CD4-positive, alpha-beta T cell (primary cell): ENCODE measurements at regions not wholly inside any gene's neighbourhood (a gene's known extent, or its start where the extent isn't known, plus 50 kb on each side); places are given as distances from the start of the nearest gene placed in this dataset.

Experiments used
- ATAC-seq: fragments of 200-7000 bp; cut with Tn5 transposase; one replicate; pipeline ENCODE4 v1.10.0; 2022; ENCODE audit warnings: mild to moderate bottlenecking; ENCODE audit not compliant: poor library complexity
- CTCF ChIA-PET: fragments of 350-600 bp; sonication (Branson Sonifier 250); formaldehyde crosslinking; loops from one replicate; lab custom pipeline; 2021; ENCODE audit warnings: antibody characterized with exemption, inconsistent platforms; lab: Charles Lee
- POLR2A ChIA-PET: fragments of 350-600 bp; sonication (Branson Sonifier 250); formaldehyde crosslinking; loops from one replicate; lab custom pipeline; 2021; ENCODE audit warnings: antibody characterized with exemption, inconsistent platforms; lab: Charles Lee
- DNase-seq, 14 experiments: peaks; one replicate each; pipeline ENCODE4 v3.0.0-alpha.2; 2013 to 2020; ENCODE audit warnings: mixed read lengths in 2 of 14
- H3K27ac ChIP-seq, 2 donors: one replicate each; pipeline versions ENCODE4 v1.5.1 to v1.7.0; 2013; ENCODE audit warnings: low read length in 2 of 2, low read depth in 1 of 2, mild to moderate bottlenecking in 1 of 2
- H3K27me3 ChIP-seq, 2 experiments: 1 replicate in 1 of 2; 2 replicates in 1 of 2; pipeline versions ENCODE4 v1.6.1 to v1.7.0; 2013; ENCODE audit warnings: low read length in 2 of 2, control low read depth in 1 of 2, mild to moderate bottlenecking in 1 of 2, moderate library complexity in 1 of 2; ENCODE audit not compliant: insufficient read depth in 2 of 2, control insufficient read depth in 1 of 2
- H3K36me3 ChIP-seq: one replicate; pipeline ENCODE4 v1.6.1; 2013; ENCODE audit warnings: low read length, control low read depth; ENCODE audit not compliant: insufficient read depth
- H3K4me1 ChIP-seq: one replicate; pipeline ENCODE4 v1.6.1; 2013; ENCODE audit warnings: low read length, control low read depth; ENCODE audit not compliant: insufficient read depth
- H3K4me3 ChIP-seq: one replicate; pipeline ENCODE4 v1.5.1; 2013; ENCODE audit warnings: mild to moderate bottlenecking, low read length, moderate library complexity
- H3K9me3 ChIP-seq, 2 experiments: 1 replicate in 1 of 2; 2 replicates in 1 of 2; pipeline versions ENCODE4 v1.6.1 to v1.7.0; 2013; ENCODE audit warnings: low read length in 2 of 2, mild to moderate bottlenecking in 2 of 2, control low read depth in 1 of 2, moderate library complexity in 1 of 2; ENCODE audit not compliant: control insufficient read depth in 1 of 2, insufficient read depth in 1 of 2
- H3K27ac Mint-ChIP-seq: one replicate; pipeline ENCODE4 v1.8.0; 2020; ENCODE audit warnings: mixed read lengths
- H3K27me3 Mint-ChIP-seq: one replicate; pipeline ENCODE4 v1.8.0; 2021; ENCODE audit warnings: mixed read lengths
- H3K36me3 Mint-ChIP-seq: one replicate; pipeline ENCODE4 v1.8.0; 2021; ENCODE audit warnings: low read depth, mixed read lengths
- H3K4me1 Mint-ChIP-seq: one replicate; pipeline ENCODE4 v1.8.0; 2021; ENCODE audit warnings: low read depth, mixed read lengths
- H3K4me3 Mint-ChIP-seq: one replicate; pipeline ENCODE4 v1.8.0; 2020; ENCODE audit warnings: mild to moderate bottlenecking, mixed read lengths
- H3K9me3 Mint-ChIP-seq: one replicate; pipeline ENCODE4 v1.8.0; 2020; ENCODE audit warnings: mixed read lengths
- intact Hi-C, 2 experiments: fragments of 100-400 bp; cut with DNase I in 1 of 2; cut with micrococcal nuclease in 1 of 2; formaldehyde crosslinking; loops; one replicate each; pipeline versions ENCODE4 v1.15.1 to v1.9.0; 2023 to 2025; cut with DNase I, micrococcal nuclease
- TF ChIP-seq, protein P1 (sequence below): fragments of 200-600 bp; IDR thresholded peaks from one replicate; pipeline ENCODE4 v1.8.0; 2022; ENCODE audit warnings: antibody characterized with exemption, mild to moderate bottlenecking

DNA sequence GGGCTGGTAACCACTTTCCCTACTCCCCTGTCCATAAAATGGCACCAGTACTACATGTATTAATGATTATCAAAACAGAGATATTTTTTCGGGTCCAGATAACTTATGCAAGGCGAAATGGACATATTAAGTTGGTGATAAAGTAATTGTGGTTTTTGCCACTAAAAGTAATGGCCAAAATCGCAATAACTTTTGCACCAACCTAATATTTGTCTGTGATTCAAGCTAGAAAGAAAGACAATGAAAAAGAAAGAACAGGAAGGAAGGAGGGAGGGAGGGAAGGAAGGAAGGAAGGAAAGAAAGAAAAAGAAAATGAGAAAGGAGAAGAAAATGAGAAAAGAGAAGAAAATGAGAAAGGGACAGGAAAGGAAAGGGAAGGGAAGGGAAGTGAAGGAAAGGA lies 922.9 kb downstream of the TBC1D32 start:
- ChIA-PET POLR2A (no interaction called here), CTCF (no interaction called here)
- Histone ChIP-seq H3K4me3 (no peak overlapping the region), H3K27me3 (no peaks in the 10 kb centered on the region), H3K36me3 (no peaks in the 10 kb centered on the region), H3K4me1 (no peaks in the 10 kb centered on the region), H3K9me3 (peaks cover 0 to under 1% of the 10 kb centered on the region in 2 experiments), H3K27ac (no peak overlapping the region)
- DNase-seq = no peak
- Mint-ChIP-seq H3K4me1 (no peaks in the 10 kb centered on the region), H3K9me3 (peaks cover 5% of the 10 kb centered on the region), H3K27me3 (no peaks in the 10 kb centered on the region), H3K4me3 (no peak overlapping the region), H3K36me3 (no peaks in the 10 kb centered on the region), H3K27ac (no peak overlapping the region)
- TF ChIP-seq, protein P1, sequence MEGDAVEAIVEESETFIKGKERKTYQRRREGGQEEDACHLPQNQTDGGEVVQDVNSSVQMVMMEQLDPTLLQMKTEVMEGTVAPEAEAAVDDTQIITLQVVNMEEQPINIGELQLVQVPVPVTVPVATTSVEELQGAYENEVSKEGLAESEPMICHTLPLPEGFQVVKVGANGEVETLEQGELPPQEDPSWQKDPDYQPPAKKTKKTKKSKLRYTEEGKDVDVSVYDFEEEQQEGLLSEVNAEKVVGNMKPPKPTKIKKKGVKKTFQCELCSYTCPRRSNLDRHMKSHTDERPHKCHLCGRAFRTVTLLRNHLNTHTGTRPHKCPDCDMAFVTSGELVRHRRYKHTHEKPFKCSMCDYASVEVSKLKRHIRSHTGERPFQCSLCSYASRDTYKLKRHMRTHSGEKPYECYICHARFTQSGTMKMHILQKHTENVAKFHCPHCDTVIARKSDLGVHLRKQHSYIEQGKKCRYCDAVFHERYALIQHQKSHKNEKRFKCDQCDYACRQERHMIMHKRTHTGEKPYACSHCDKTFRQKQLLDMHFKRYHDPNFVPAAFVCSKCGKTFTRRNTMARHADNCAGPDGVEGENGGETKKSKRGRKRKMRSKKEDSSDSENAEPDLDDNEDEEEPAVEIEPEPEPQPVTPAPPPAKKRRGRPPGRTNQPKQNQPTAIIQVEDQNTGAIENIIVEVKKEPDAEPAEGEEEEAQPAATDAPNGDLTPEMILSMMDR = no peak
- no peak for ATAC-seq
- intact Hi-C loops = no loop called here

DNA sequence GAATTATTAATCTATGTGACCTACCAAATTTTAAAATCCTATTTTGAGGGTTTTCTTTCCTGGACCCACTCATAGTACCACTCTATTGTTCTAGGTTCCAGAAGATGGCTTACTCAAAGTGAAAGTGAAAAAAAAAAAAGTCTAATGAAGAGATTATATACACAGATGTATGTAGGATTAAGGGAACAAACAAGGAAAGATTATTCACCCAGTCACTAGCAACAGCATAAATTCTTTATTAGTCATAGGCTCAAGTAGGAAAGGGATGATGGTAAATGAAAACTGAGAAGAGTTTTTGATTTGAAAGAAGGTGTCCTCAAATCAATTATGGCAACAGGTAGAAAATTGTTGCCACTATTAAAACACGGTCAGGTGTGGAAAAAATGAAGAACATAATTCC lies 923.7 kb downstream of the TBC1D32 start:
- ChIA-PET POLR2A (no interaction called here), CTCF (no interaction called here)
- TF ChIP-seq, protein P1 = no peak
- Mint-ChIP-seq H3K36me3 (no peaks in the 10 kb centered on the region), H3K4me3 (no peak overlapping the region), H3K27ac (no peak overlapping the region), H3K27me3 (no peaks in the 10 kb centered on the region), H3K9me3 (peaks cover 5% of the 10 kb centered on the region), H3K4me1 (no peaks in the 10 kb centered on the region)
- no peak for DNase-seq
- Histone ChIP-seq H3K4me3 (no peak overlapping the region), H3K4me1 (no peaks in the 10 kb centered on the region), H3K36me3 (no peaks in the 10 kb centered on the region), H3K27ac (no peak overlapping the region), H3K9me3 (peaks cover 0 to 3% of the 10 kb centered on the region in 2 experiments), H3K27me3 (no peaks in the 10 kb centered on the region)
- intact Hi-C loops = no loop called here
- ATAC-seq = no peak

DNA sequence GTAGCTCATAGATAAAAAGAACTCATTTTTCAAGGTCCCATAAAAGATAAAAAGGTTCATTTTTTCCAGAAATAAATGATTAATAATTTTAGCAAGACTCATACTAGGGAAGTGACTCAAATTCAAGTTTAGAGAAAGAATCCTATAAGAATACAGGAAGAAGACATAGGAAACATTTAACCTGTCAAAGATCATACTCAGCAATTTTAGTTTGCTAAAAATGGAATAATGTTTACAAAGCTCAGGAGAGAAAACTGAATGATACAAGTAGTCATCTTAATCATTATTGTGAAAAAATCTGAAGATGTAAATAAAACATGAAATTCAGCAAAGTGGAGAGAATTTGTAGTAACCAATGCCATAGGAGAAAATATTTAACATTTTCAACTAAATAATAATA lies 926.6 kb downstream of the TBC1D32 start:
- CTCF ChIA-PET = no interaction called here
- DNase-seq (no peak), ATAC-seq (no peak)
- no peaks in the 10 kb centered on the region for H3K27me3 Mint-ChIP-seq
- H3K36me3 Mint-ChIP-seq = no peaks in the 10 kb centered on the region
- Histone ChIP-seq H3K4me1 (no peaks in the 10 kb centered on the region), H3K9me3 (peaks cover 0 to 3% of the 10 kb centered on the region in 2 experiments), H3K4me3 (no peak overlapping the region), H3K27me3 (no peaks in the 10 kb centered on the region), H3K36me3 (no peaks in the 10 kb centered on the region), H3K27ac (no peak overlapping the region)
- H3K4me3 Mint-ChIP-seq = no peak overlapping the region
- intact Hi-C loops = no loop called here
- no peaks in the 10 kb centered on the region for H3K4me1 Mint-ChIP-seq
- POLR2A ChIA-PET = no interaction called here
- TF ChIP-seq, protein P1 = no peak
- no peak overlapping the region for H3K27ac Mint-ChIP-seq
- peaks cover 2% of the 10 kb centered on the region for H3K9me3 Mint-ChIP-seq
